B cell (primary cell): ENCODE measurements at regions not wholly inside any gene's neighbourhood (a gene's known extent, or its start where the extent isn't known, plus 50 kb on each side); places are given as distances from the start of the nearest gene placed in this dataset.

Source experiments
- ATAC-seq: fragments of 200-7000 bp; cut with Tn5 transposase; one replicate; pipeline ENCODE4 v1.10.0; 2021; ENCODE audit warnings: low read depth, mild to moderate bottlenecking, moderate number of reproducible peaks, moderate library complexity
- CTCF ChIA-PET: fragments of 350-600 bp; sonication (Branson Sonifier 250); formaldehyde crosslinking; loops from one replicate; lab custom pipeline; 2021; ENCODE audit warnings: antibody characterized with exemption, inconsistent platforms; lab: Charles Lee
- POLR2A ChIA-PET: fragments of 350-600 bp; sonication (Branson Sonifier 250); formaldehyde crosslinking; loops from one replicate; lab custom pipeline; 2021; ENCODE audit warnings: antibody characterized with exemption; lab: Charles Lee
- DNase-seq: peaks from one replicate; pipeline ENCODE4 v3.0.0; 2013
- H2AFZ ChIP-seq: 2 replicates; pipeline ENCODE4 v1.6.1; 2012; ENCODE audit warnings: mild to moderate bottlenecking, low read depth, low read length; ENCODE audit not compliant: insufficient read depth, poor library complexity, severe bottlenecking
- H3K27ac ChIP-seq, 2 donors: 1 replicate in 1 of 2; 2 replicates in 1 of 2; pipeline ENCODE4 v1.5.1; 2012 to 2013; ENCODE audit warnings: low read length in 2 of 2, mild to moderate bottlenecking in 2 of 2, moderate library complexity in 1 of 2
- H3K27me3 ChIP-seq, 4 experiments: fragments of 200-600 bp in 1 of 4; sonication (generic) in 1 of 4; replicated peaks in 1 of 4; 1 replicate in 2 of 4; 2 replicates in 2 of 4; pipeline versions ENCODE4 v1.6.1 to v1.7.0; 2013 to 2016; ENCODE audit warnings: low read length in 3 of 4, mild to moderate bottlenecking in 2 of 4, mixed read lengths in 1 of 4, moderate library complexity in 1 of 4; ENCODE audit not compliant: insufficient read depth in 4 of 4, control insufficient read depth in 3 of 4; ENCODE audit errors: control extremely low read depth in 1 of 4
- H3K36me3 ChIP-seq, 2 experiments: replicated peaks in 1 of 2; 1 replicate in 1 of 2; 2 replicates in 1 of 2; pipeline versions ENCODE4 v1.6.1 to v1.7.1; 2013; ENCODE audit warnings: low read length in 1 of 2; ENCODE audit not compliant: insufficient read depth in 2 of 2, control insufficient read depth in 1 of 2; ENCODE audit errors: control extremely low read depth in 1 of 2, extremely low read depth in 1 of 2
- H3K4me1 ChIP-seq, 2 donors: fragments of 200-600 bp in 1 of 2; sonication (generic) in 1 of 2; 1 replicate in 1 of 2; 2 replicates in 1 of 2; pipeline versions ENCODE4 v1.5.1 to v1.6.1; 2013 to 2017; ENCODE audit warnings: low read length in 2 of 2; ENCODE audit not compliant: control insufficient read depth in 2 of 2, insufficient read depth in 2 of 2
- H3K4me2 ChIP-seq: replicated peaks from 2 replicates; pipeline ENCODE3; 2012; ENCODE audit warnings: mild to moderate bottlenecking, low read depth, low read length; ENCODE audit not compliant: poor library complexity, severe bottlenecking
- H3K4me3 ChIP-seq, 5 experiments: fragments of 200-600 bp in 1 of 5; sonication (generic) in 1 of 5; 1 replicate in 3 of 5; 2 replicates in 2 of 5; pipeline versions ENCODE4 v1.5.1 to v1.7.0; 2011 to 2016; ENCODE audit warnings: low read length in 4 of 5, mild to moderate bottlenecking in 4 of 5, low read depth in 2 of 5, control low read depth in 1 of 5, moderate library complexity in 1 of 5; ENCODE audit not compliant: insufficient read depth in 1 of 5; ENCODE audit errors: control extremely low read depth in 1 of 5, extremely low read depth in 1 of 5
- H3K79me2 ChIP-seq: fragments of 200-600 bp; sonication (generic); one replicate; pipeline ENCODE4 v1.6.0; 2016; ENCODE audit warnings: low read length; ENCODE audit not compliant: control insufficient read depth, insufficient read depth
- H3K9ac ChIP-seq: fragments of 200-600 bp; sonication (generic); 2 replicates; pipeline ENCODE4 v1.6.1; 2017; ENCODE audit warnings: mild to moderate bottlenecking, low read length, moderate library complexity
- H3K9me3 ChIP-seq, 3 donors: one replicate each; pipeline versions ENCODE4 v1.6.1 to v1.7.1; 2013; ENCODE audit warnings: low read length in 2 of 3; ENCODE audit not compliant: control insufficient read depth in 2 of 3, insufficient read depth in 1 of 3; ENCODE audit errors: control extremely low read depth in 1 of 3
- H4K20me1 ChIP-seq: 2 replicates; pipeline ENCODE4 v1.6.0; 2012; ENCODE audit warnings: mild to moderate bottlenecking, low read length; ENCODE audit not compliant: insufficient read depth, control insufficient read depth, poor library complexity, severe bottlenecking
- H3K27ac Mint-ChIP-seq: one replicate; pipeline ENCODE4 v1.8.0; 2021; ENCODE audit warnings: mixed read lengths
- H3K27me3 Mint-ChIP-seq: one replicate; pipeline ENCODE4 v1.8.0; 2021; ENCODE audit warnings: mixed read lengths
- H3K4me1 Mint-ChIP-seq: one replicate; pipeline ENCODE4 v1.8.0; 2021; ENCODE audit warnings: mixed read lengths
- H3K4me3 Mint-ChIP-seq: one replicate; pipeline ENCODE4 v1.8.0; 2021; ENCODE audit warnings: mixed read lengths
- H3K9me3 Mint-ChIP-seq: one replicate; pipeline ENCODE4 v1.8.0; 2022; ENCODE audit warnings: mixed read lengths; ENCODE audit not compliant: insufficient read depth
- EZH2 ChIP-seq: IDR thresholded peaks from 2 replicates; pipeline ENCODE4 v1.6.1; 2012; ENCODE audit warnings: borderline replicate concordance, low read depth, mild to moderate bottlenecking, moderate library complexity, low read length; ENCODE audit not compliant: insufficient read depth, poor library complexity, severe bottlenecking
- WGBS: methylation state at CpG from one replicate; pipeline ENCODE4 v1.1.5; 2013; ENCODE audit warnings: missing lambda C conversion rate; ENCODE audit not compliant: insufficient coverage; 5-methylcytosine and 5-hydroxymethylcytosine counted together
- intact Hi-C: fragments of 100-400 bp; cut with micrococcal nuclease; formaldehyde crosslinking; loops from one replicate; pipeline ENCODE4 v1.10.0; 2022
- TF ChIP-seq, protein P1 (sequence below): fragments of 200-600 bp; IDR thresholded peaks from one replicate; pipeline ENCODE4 v1.8.0; 2022; ENCODE audit warnings: antibody characterized with exemption, mild to moderate bottlenecking

DNA sequence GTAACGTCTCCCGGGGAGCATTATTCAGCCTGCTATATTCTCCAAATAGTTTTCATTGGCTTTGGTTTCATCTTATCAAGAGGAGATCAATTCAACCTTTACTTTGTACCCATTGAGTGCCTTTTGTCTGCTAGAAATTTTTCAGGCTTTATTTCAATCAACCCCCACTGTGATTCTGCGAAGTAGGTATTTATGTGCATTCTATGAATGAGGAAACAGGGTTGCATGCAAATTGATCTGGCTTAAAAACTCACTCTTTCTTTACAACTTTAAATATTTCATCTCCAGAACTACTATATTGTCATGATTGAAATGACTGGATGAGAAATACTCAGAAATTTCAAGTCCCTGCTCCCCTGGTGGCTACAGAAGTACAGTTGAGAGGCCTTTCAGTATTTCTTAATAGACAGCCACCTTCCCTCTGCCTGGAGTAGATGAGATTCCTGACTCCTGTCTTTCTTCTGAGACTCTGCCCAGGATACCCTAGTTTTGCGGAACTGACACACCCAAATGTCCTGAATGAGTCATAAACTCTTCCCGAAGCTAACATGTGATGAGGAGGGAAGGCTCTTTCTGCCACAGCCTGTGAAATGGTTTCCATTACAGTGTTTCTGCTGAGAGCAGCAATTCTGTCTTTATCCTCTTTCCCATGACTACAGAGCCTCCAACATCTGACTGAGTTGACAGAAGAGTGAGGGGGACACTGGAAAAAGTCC is 52.6 kb upstream of the TNC start:
- no peak overlapping the region for H3K27ac ChIP-seq
- no peaks in the 10 kb centered on the region for H3K36me3 ChIP-seq
- Mint-ChIP-seq H3K4me3 (no peak overlapping the region), H3K27me3 (no peaks in the 10 kb centered on the region), H3K4me1 (no peaks in the 10 kb centered on the region), H3K9me3 (peaks cover under 1% of the 10 kb centered on the region), H3K27ac (no peak overlapping the region)
- no peak overlapping the region for H3K4me3 ChIP-seq
- no peak for DNase-seq
- no peaks in the 10 kb centered on the region for H3K79me2 ChIP-seq
- POLR2A ChIA-PET: no interaction called here
- H3K4me2 ChIP-seq: no peak overlapping the region
- H4K20me1 ChIP-seq: no peaks in the 10 kb centered on the region
- peaks cover 0 to 2% (median 0%) of the 10 kb centered on the region in 4 experiments for H3K27me3 ChIP-seq
- H3K9ac ChIP-seq: no peak overlapping the region
- no peaks in the 10 kb centered on the region for H3K4me1 ChIP-seq
- WGBS: no CpG with 5 or more reads among the region's 5 CpGs
- H2AFZ ChIP-seq: no peak overlapping the region
- TF ChIP-seq, protein P1, sequence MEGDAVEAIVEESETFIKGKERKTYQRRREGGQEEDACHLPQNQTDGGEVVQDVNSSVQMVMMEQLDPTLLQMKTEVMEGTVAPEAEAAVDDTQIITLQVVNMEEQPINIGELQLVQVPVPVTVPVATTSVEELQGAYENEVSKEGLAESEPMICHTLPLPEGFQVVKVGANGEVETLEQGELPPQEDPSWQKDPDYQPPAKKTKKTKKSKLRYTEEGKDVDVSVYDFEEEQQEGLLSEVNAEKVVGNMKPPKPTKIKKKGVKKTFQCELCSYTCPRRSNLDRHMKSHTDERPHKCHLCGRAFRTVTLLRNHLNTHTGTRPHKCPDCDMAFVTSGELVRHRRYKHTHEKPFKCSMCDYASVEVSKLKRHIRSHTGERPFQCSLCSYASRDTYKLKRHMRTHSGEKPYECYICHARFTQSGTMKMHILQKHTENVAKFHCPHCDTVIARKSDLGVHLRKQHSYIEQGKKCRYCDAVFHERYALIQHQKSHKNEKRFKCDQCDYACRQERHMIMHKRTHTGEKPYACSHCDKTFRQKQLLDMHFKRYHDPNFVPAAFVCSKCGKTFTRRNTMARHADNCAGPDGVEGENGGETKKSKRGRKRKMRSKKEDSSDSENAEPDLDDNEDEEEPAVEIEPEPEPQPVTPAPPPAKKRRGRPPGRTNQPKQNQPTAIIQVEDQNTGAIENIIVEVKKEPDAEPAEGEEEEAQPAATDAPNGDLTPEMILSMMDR: no peak
- TF ChIP-seq EZH2: no peak
- intact Hi-C loops: no loop called here
- ATAC-seq: no peak
- H3K9me3 ChIP-seq: no peaks in the 10 kb centered on the region
- CTCF ChIA-PET: no interaction called here

DNA sequence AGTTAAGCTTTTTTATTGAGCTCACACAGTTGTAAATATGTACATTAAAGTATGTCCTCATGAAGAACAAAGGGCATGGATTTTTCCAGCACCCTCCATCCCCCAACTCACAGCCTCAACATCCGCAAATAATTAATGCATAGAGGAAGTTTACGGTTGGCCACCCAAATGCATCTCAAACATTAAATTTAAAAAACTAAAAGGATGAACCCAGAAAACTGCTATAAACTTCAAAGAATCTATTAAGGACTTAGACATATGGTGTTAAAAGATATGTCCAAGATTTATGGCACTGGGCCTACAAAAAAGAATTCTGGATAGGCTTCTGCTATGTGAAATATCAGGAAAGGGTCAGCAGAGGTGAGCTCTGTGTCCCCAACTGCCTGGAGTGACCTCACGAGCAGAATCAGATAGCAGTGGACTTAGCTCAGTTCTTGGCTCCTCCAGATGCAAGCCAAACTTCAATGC is 54.0 kb upstream of the TNC start:
- H3K9ac ChIP-seq: no peak overlapping the region
- no peaks in the 10 kb centered on the region for H3K79me2 ChIP-seq
- H4K20me1 ChIP-seq: no peaks in the 10 kb centered on the region
- Mint-ChIP-seq H3K27ac (no peak overlapping the region), H3K9me3 (no peaks in the 10 kb centered on the region), H3K27me3 (no peaks in the 10 kb centered on the region), H3K4me3 (no peak overlapping the region), H3K4me1 (no peaks in the 10 kb centered on the region)
- intact Hi-C loops: no loop called here
- H3K9me3 ChIP-seq: no peaks in the 10 kb centered on the region
- H2AFZ ChIP-seq: no peak overlapping the region
- ChIA-PET POLR2A (no interaction called here), CTCF (no interaction called here)
- no peak overlapping the region for H3K4me2 ChIP-seq
- no peak for TF ChIP-seq EZH2
- TF ChIP-seq, protein P1: no peak
- H3K27me3 ChIP-seq: peaks cover 0 to 2% (median 0%) of the 10 kb centered on the region in 4 experiments
- no peak overlapping the region for H3K4me3 ChIP-seq
- DNase-seq (no peak), ATAC-seq (no peak)
- WGBS: 88% methylated on average over 1 of the region's 3 CpGs
- H3K27ac ChIP-seq: no peak overlapping the region
- H3K36me3 ChIP-seq: no peaks in the 10 kb centered on the region
- no peaks in the 10 kb centered on the region for H3K4me1 ChIP-seq
